GM12864 (cell line): ENCODE measurements at regions not wholly inside any gene's neighbourhood (a gene's known extent, or its start where the extent isn't known, plus 50 kb on each side); places are given as distances from the start of the nearest gene placed in this dataset.

Source experiments
- DNase-seq: peaks from one replicate; pipeline ENCODE4 v3.0.0-alpha.2; 2011; ENCODE audit warnings: low read depth
- H3K4me3 ChIP-seq: 2 replicates; pipeline ENCODE4 v1.5.1; 2011; ENCODE audit warnings: mild to moderate bottlenecking, low read depth, low read length, control low read depth
- TF ChIP-seq, protein P1 (sequence below): IDR thresholded peaks from 2 replicates; pipeline ENCODE4 v1.5.1; 2011; ENCODE audit warnings: low read depth, mild to moderate bottlenecking, moderate library complexity, low read length, control low read depth, inconsistent platforms; ENCODE audit errors: missing control alignments

DNA sequence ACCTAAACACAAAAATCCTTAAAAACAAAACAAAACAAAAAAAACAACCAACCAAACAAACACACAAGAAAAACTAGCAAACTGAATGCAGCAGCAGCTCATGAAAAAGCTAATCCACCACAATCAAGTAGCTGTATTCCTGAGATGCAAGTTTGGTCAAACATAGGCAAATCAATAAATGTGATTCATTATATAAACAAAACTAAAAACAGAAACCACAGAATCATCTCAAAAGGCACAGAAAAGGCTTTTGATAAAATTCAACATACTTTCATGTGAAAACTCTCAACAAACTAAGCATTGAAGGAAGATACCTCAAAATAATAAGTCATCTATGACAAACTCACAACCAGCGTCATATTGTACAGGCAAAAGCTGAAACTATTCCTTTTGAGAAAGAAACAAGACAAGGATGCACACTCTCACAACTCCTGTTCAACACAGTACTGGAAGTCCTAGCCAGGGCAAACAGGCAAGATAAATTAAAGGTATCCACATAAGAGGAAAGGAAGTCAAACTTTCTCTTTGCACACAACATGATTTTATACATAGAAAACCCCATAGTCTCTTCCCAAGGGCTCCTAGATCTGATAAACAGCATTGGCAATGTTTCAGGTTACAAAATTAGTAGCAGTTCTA, 495.1 kb upstream of the SGO1 start:
- no peak overlapping the region for H3K4me3 ChIP-seq
- TF ChIP-seq, protein P1, sequence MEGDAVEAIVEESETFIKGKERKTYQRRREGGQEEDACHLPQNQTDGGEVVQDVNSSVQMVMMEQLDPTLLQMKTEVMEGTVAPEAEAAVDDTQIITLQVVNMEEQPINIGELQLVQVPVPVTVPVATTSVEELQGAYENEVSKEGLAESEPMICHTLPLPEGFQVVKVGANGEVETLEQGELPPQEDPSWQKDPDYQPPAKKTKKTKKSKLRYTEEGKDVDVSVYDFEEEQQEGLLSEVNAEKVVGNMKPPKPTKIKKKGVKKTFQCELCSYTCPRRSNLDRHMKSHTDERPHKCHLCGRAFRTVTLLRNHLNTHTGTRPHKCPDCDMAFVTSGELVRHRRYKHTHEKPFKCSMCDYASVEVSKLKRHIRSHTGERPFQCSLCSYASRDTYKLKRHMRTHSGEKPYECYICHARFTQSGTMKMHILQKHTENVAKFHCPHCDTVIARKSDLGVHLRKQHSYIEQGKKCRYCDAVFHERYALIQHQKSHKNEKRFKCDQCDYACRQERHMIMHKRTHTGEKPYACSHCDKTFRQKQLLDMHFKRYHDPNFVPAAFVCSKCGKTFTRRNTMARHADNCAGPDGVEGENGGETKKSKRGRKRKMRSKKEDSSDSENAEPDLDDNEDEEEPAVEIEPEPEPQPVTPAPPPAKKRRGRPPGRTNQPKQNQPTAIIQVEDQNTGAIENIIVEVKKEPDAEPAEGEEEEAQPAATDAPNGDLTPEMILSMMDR, result no peak
- DNase-seq, result no peak

DNA sequence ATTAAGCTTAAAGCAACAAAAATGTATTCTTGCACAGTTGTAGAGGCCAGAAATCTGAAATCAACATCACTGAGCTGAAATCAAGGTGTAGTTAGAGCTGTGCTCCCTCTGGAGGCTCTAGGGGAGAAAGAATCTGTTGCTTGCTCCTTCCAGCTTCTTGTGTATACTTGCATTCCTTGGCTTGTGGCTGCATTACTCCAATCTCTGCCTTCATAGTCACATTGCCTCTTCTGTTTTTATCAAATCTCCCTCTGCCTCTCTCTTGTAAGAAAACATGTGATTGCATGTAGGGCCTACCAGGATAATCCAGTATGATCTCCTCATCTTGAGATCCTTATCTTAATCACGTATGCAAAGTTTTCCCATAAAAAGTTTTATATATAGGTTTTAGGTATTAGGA, 487.9 kb upstream of the SGO1 start:
- TF ChIP-seq, protein P1, result no peak
- no peak overlapping the region for H3K4me3 ChIP-seq
- no peak for DNase-seq

- no peak overlapping the region for H3K4me3 ChIP-seq
- no peak for DNase-seq
- TF ChIP-seq, protein P1, result no peak
These were observed 483.7 kb upstream of the SGO1 start for GRCh38 chr3:20669675-20670074.

DNA sequence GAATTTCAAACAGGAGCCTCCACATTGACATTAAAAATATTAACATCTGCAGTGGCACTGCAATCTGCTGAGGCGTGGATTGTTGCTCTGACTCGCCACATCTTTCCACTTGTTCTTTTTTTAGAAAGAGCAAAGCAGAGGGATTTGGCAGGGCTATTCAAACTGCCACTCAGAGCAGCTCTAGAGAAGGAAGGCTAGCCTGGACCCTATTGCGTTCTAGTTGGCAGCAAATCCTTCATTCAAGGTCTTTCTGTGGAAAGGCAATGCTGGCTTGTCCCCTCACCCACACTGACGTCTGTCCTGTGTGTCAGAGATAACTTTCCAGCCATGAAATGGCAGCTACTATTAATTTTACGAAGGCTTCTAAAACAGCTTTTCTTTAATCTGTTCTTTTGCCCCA, 483.2 kb upstream of the SGO1 start:
- TF ChIP-seq, protein P1, result no peak
- no peak for DNase-seq
- H3K4me3 ChIP-seq, result no peak overlapping the region

DNA sequence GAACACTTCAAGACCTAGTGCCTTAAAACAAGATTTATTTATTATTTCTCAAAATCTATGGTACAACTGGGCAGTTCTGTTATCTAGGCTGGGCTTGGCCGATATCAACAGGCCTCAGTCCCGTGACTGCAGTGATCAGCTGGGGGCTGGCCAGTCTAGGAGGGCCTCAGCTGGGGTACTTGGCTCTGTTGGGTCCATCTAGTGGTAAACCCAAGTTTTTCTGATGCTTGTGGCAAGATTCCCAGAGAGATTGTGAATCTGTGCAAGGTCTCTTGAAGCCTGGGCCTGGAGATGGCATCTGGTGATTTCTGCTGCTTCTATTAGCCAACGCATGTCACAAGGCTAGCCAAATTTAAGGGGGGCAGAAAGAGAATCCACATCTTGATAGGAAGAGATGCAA, 482.4 kb upstream of the SGO1 start:
- TF ChIP-seq, protein P1, result no peak
- DNase-seq, result no peak
- no peak overlapping the region for H3K4me3 ChIP-seq

GRCh38 chr3:20666091-20666490, 480.1 kb upstream of the SGO1 start:
- no peak for DNase-seq
- H3K4me3 ChIP-seq, result no peak overlapping the region
- TF ChIP-seq, protein P1, result no peak

- no peak overlapping the region for H3K4me3 ChIP-seq
- no peak for DNase-seq
- TF ChIP-seq, protein P1, result no peak
These were observed 472.5 kb upstream of the SGO1 start for GRCh38 chr3:20658491-20658890.
